ENCODE measurements at regions not wholly inside any gene's neighbourhood (a gene's known extent, or its start where the extent isn't known, plus 50 kb on each side); places are given as distances from the start of the nearest gene placed in this dataset.
"Not testable (repeated sequence)": the region's sequence is repeated elsewhere in the genome, so short reads cannot be mapped to it uniquely, and the experiment has no call there.

- H3K4me3 ChIP-seq (replicated peaks in 1 of 2; ENCODE audit: low read depth in 2 of 2, low read length in 2 of 2), result no peak overlapping the region
- TF ChIP-seq CTCF (IDR thresholded peaks at IDR 0.05; ENCODE audit: low read depth, low read length), result no peak
- no peak for DNase-seq (ENCODE audit: low read depth in 2 of 2)
Observed at GRCh38 chr9:85302938-85303756, 438.6 kb downstream of the AGTPBP1 start.

GRCh38 chr9:85298499-85298898 is 443.3 kb downstream of the AGTPBP1 start:
- TF ChIP-seq CTCF (IDR thresholded peaks at IDR 0.05; ENCODE audit: low read depth, low read length), result no peak
- H3K4me3 ChIP-seq (replicated peaks in 1 of 2; ENCODE audit: low read depth in 2 of 2, low read length in 2 of 2), result no peak overlapping the region
- DNase-seq (ENCODE audit: low read depth in 2 of 2), result no peak

GRCh38 chr9:85295244-85295643 is 446.5 kb downstream of the AGTPBP1 start:
- H3K4me3 ChIP-seq (replicated peaks in 1 of 2; ENCODE audit: low read depth in 2 of 2, low read length in 2 of 2); DNase-seq (ENCODE audit: low read depth in 2 of 2): not testable (repeated sequence)

- no peak for TF ChIP-seq CTCF (IDR thresholded peaks at IDR 0.05; ENCODE audit: low read depth, low read length)
- no peak overlapping the region for H3K4me3 ChIP-seq (replicated peaks in 1 of 2; ENCODE audit: low read depth in 2 of 2, low read length in 2 of 2)
- no peak for DNase-seq (ENCODE audit: low read depth in 2 of 2)
Observed at GRCh38 chr9:85292261-85292660, 449.5 kb downstream of the AGTPBP1 start.

- no peak for TF ChIP-seq CTCF (IDR thresholded peaks at IDR 0.05; ENCODE audit: low read depth, low read length)
- DNase-seq (ENCODE audit: low read depth in 2 of 2), result no peak
- no peak overlapping the region for H3K4me3 ChIP-seq (replicated peaks in 1 of 2; ENCODE audit: low read depth in 2 of 2, low read length in 2 of 2)
Observed at GRCh38 chr9:85291266-85291665, 450.5 kb downstream of the AGTPBP1 start.

- no peak overlapping the region for H3K4me3 ChIP-seq (replicated peaks in 1 of 2; ENCODE audit: low read depth in 2 of 2, low read length in 2 of 2)
- DNase-seq (ENCODE audit: low read depth in 2 of 2), result no peak
- TF ChIP-seq CTCF (IDR thresholded peaks at IDR 0.05; ENCODE audit: low read depth, low read length), result no peak
Observed at GRCh38 chr9:85290019-85290418, 451.7 kb downstream of the AGTPBP1 start.

GRCh38 chr9:85289142-85289541 is 452.6 kb downstream of the AGTPBP1 start:
- no peak for TF ChIP-seq CTCF (IDR thresholded peaks at IDR 0.05; ENCODE audit: low read depth, low read length)
- no peak overlapping the region for H3K4me3 ChIP-seq (replicated peaks in 1 of 2; ENCODE audit: low read depth in 2 of 2, low read length in 2 of 2)

More at GRCh38 chr9:85289142-85289541, 452.6 kb downstream of the AGTPBP1 start:
- DNase-seq (ENCODE audit: low read depth in 2 of 2), result no peak

Measured in cardiac fibroblast (primary cell).